Neural cell (in vitro differentiated cells): ENCODE measurements at regions not wholly inside any gene's neighbourhood (a gene's known extent, or its start where the extent isn't known, plus 50 kb on each side); places are given as distances from the start of the nearest gene placed in this dataset.

Experiments used
- EP300 ChIP-seq: fragments of 450-650 bp; conservative IDR thresholded peaks from 2 replicates; pipeline ENCODE4 v1.6.1; 2014; ENCODE audit warnings: antibody characterized with exemption, mild to moderate bottlenecking, moderate library complexity; ENCODE audit not compliant: poor library complexity, severe bottlenecking
- EZH2 ChIP-seq: fragments of 200-600, 300-800 bp; shearing (Covaris generic), sonication (generic); IDR thresholded peaks from 2 replicates; pipeline ENCODE4 v1.6.1; 2014; ENCODE audit warnings: antibody characterized with exemption, low read length, borderline replicate concordance, mild to moderate bottlenecking; ENCODE audit not compliant: insufficient read depth, poor library complexity, severe bottlenecking
- POLR2AphosphoS5 ChIP-seq: IDR thresholded peaks from 2 replicates; pipeline ENCODE4 v1.6.1; 2012
- RAD21 ChIP-seq: fragments of 450-650 bp; conservative IDR thresholded peaks from 2 replicates; pipeline ENCODE4 v1.6.1; 2014; ENCODE audit warnings: antibody characterized with exemption, mild to moderate bottlenecking, moderate library complexity
- TAF1 ChIP-seq: IDR thresholded peaks from 2 replicates; pipeline ENCODE4 v1.6.1; 2012; ENCODE audit warnings: low read depth
- TF ChIP-seq, protein P1 (sequence below): fragments of 450-650 bp; IDR thresholded peaks from 2 replicates; pipeline ENCODE4 v1.5.1; 2014; ENCODE audit warnings: antibody characterized with exemption, mild to moderate bottlenecking, moderate library complexity; ENCODE audit not compliant: poor library complexity, severe bottlenecking
- TF ChIP-seq, protein P2 (sequence below): IDR thresholded peaks from 2 replicates; pipeline ENCODE4 v1.6.1; 2012; ENCODE audit warnings: borderline replicate concordance

DNA sequence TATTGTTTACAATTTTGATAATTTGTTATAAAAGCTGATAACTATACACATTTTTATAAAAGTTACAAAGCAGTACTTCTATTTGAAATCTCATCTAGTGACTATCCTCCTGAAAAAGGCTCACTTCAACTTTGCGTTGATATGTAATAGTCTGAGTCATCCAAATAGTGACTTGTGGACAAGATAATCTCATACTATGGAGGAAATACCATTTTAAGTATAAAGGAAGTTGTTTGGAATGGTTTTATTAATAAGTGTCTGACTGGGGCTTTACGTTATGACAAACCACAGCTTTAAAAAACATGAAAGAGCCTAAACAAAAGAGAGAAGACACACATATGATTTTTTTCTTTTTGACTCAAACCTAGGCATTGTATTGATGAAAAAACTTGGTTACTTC lies 272.3 kb upstream of the COL3A1 start:
- TF ChIP-seq, protein P1, sequence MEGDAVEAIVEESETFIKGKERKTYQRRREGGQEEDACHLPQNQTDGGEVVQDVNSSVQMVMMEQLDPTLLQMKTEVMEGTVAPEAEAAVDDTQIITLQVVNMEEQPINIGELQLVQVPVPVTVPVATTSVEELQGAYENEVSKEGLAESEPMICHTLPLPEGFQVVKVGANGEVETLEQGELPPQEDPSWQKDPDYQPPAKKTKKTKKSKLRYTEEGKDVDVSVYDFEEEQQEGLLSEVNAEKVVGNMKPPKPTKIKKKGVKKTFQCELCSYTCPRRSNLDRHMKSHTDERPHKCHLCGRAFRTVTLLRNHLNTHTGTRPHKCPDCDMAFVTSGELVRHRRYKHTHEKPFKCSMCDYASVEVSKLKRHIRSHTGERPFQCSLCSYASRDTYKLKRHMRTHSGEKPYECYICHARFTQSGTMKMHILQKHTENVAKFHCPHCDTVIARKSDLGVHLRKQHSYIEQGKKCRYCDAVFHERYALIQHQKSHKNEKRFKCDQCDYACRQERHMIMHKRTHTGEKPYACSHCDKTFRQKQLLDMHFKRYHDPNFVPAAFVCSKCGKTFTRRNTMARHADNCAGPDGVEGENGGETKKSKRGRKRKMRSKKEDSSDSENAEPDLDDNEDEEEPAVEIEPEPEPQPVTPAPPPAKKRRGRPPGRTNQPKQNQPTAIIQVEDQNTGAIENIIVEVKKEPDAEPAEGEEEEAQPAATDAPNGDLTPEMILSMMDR = no peak
- TF ChIP-seq RAD21 = no peak
- no peak for TF ChIP-seq TAF1
- TF ChIP-seq POLR2AphosphoS5 = no peak
- no peak for TF ChIP-seq EP300
- no peak for TF ChIP-seq EZH2
- TF ChIP-seq, protein P2, sequence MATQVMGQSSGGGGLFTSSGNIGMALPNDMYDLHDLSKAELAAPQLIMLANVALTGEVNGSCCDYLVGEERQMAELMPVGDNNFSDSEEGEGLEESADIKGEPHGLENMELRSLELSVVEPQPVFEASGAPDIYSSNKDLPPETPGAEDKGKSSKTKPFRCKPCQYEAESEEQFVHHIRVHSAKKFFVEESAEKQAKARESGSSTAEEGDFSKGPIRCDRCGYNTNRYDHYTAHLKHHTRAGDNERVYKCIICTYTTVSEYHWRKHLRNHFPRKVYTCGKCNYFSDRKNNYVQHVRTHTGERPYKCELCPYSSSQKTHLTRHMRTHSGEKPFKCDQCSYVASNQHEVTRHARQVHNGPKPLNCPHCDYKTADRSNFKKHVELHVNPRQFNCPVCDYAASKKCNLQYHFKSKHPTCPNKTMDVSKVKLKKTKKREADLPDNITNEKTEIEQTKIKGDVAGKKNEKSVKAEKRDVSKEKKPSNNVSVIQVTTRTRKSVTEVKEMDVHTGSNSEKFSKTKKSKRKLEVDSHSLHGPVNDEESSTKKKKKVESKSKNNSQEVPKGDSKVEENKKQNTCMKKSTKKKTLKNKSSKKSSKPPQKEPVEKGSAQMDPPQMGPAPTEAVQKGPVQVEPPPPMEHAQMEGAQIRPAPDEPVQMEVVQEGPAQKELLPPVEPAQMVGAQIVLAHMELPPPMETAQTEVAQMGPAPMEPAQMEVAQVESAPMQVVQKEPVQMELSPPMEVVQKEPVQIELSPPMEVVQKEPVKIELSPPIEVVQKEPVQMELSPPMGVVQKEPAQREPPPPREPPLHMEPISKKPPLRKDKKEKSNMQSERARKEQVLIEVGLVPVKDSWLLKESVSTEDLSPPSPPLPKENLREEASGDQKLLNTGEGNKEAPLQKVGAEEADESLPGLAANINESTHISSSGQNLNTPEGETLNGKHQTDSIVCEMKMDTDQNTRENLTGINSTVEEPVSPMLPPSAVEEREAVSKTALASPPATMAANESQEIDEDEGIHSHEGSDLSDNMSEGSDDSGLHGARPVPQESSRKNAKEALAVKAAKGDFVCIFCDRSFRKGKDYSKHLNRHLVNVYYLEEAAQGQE = no peak
